Duodenal mucosa (tissue), 2 donors: ENCODE measurements at regions not wholly inside any gene's neighbourhood (a gene's known extent, or its start where the extent isn't known, plus 50 kb on each side); places are given as distances from the start of the nearest gene placed in this dataset.

Source experiments
- H3K27ac ChIP-seq: one replicate; pipeline ENCODE4 v1.7.0; 2013; ENCODE audit warnings: low read depth, low read length
- H3K27me3 ChIP-seq, 2 donors: one replicate each; pipeline ENCODE4 v1.7.0; 2013; ENCODE audit warnings: low read length in 2 of 2, control low read depth in 1 of 2; ENCODE audit not compliant: insufficient read depth in 2 of 2, control insufficient read depth in 1 of 2
- H3K36me3 ChIP-seq, 2 donors: one replicate each; pipeline ENCODE4 v1.7.0; 2013; ENCODE audit warnings: low read length in 2 of 2, control low read depth in 1 of 2; ENCODE audit not compliant: insufficient read depth in 2 of 2, control insufficient read depth in 1 of 2
- H3K4me1 ChIP-seq, 2 donors: one replicate each; pipeline ENCODE4 v1.7.0; 2013; ENCODE audit warnings: low read length in 2 of 2, control low read depth in 1 of 2; ENCODE audit not compliant: insufficient read depth in 2 of 2, control insufficient read depth in 1 of 2
- H3K4me3 ChIP-seq, 2 donors: one replicate each; pipeline ENCODE4 v1.7.0; 2013; ENCODE audit warnings: low read length in 2 of 2, low read depth in 1 of 2
- H3K9ac ChIP-seq, 2 donors: one replicate each; pipeline ENCODE4 v1.7.0; 2013; ENCODE audit warnings: low read length in 2 of 2, low read depth in 1 of 2
- H3K9me3 ChIP-seq, 2 donors: one replicate each; pipeline ENCODE4 v1.7.0; 2013; ENCODE audit warnings: low read length in 2 of 2, control low read depth in 1 of 2; ENCODE audit not compliant: control insufficient read depth in 1 of 2

DNA sequence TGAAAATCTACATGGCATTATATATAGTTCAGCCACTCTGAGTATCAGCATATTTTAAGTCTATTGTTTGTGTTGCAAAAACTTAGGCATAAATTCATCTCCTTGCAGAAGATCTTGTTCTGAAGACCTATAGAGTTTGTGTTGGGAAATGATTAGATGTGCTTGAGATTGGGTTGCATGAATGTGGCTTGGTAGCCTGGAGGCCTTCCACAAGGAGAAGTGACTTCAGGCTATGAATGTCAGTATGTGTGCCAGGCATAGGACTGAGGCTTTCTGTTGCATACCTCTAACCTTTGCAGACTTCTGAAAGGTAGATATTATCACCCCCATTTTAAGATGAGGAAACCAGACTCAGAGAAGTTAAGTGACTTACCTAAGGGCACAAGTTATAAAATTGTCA, 188.6 kb downstream of the OLFM4 start:
- no peaks in the 10 kb centered on the region for H3K9me3 ChIP-seq
- no peaks in the 10 kb centered on the region for H3K36me3 ChIP-seq
- H3K27me3 ChIP-seq, result no peaks in the 10 kb centered on the region
- no peak overlapping the region for H3K4me3 ChIP-seq
- no peak overlapping the region for H3K27ac ChIP-seq
- H3K4me1 ChIP-seq, result no peaks in the 10 kb centered on the region
- H3K9ac ChIP-seq, result no peak overlapping the region

DNA sequence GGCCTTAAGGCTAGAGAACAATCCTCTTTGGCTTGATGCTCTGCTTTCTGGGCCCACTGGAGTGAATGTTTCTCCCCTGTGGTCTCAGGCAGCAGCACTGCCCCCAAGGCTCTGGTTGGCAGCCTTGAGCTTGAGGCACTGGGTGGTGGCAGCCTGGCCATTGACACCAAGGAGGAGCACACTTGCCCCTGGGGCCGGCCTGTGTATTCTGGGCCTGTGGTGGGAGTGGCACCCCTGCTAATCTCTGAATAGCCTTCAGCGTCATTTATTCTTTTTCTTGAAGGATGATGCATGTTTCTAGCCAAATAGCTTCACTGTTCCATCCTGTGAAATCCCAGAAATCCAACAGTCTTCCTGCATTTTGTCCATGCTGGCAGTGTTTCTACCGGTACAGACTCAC, 191.4 kb downstream of the OLFM4 start:
- Histone ChIP-seq H3K36me3 (no peaks in the 10 kb centered on the region), H3K27ac (no peak overlapping the region), H3K4me1 (no peaks in the 10 kb centered on the region), H3K27me3 (no peaks in the 10 kb centered on the region), H3K4me3 (no peak overlapping the region), H3K9ac (no peak overlapping the region), H3K9me3 (peaks cover 3 to 5% of the 10 kb centered on the region in 2 donors)

DNA sequence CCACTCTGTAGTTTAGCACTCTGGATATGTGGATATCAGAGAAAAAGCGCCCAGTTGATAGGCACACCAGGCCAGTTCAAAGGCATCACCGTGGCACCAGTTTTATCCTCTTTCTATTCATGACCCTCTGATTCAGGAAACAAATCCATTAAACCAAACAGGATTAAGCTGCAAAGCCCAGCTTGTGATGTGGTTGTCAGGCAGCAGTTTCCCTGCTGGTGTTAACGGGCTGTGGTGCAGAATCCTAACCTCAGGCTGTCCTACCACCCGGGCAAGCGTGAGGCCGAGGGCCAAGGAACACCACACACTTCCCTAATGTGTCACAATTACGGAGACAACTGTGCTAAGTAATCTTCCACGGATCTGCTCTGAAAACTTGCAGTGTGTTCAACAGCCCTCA, 209.1 kb downstream of the OLFM4 start:
- Histone ChIP-seq H3K4me1 (no peaks in the 10 kb centered on the region), H3K27me3 (no peaks in the 10 kb centered on the region), H3K27ac (no peak overlapping the region), H3K4me3 (no peak overlapping the region), H3K36me3 (no peaks in the 10 kb centered on the region), H3K9ac (no peak overlapping the region), H3K9me3 (no peaks in the 10 kb centered on the region)

DNA sequence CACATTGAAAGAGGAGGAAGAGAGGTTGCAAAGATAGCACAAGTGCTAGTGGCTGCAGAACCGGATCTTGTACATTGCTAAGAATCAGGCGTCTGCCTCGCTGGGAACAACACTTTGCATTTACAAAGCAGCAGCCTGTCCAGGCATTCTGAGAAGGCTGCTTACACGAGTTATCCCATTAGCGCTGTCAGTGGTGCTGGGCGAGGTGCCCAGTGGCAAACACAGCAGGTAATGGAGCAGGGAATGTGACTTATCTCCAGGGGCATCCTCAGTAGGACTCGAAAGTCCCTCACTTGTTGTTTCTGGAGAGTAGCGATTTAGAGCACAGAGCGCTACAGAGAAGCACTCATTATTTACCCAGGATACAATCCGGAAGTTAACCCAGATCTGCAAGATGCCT, 209.6 kb downstream of the OLFM4 start:
- no peaks in the 10 kb centered on the region for H3K36me3 ChIP-seq
- no peaks in the 10 kb centered on the region for H3K4me1 ChIP-seq
- H3K9ac ChIP-seq, result no peak overlapping the region
- H3K9me3 ChIP-seq, result no peaks in the 10 kb centered on the region
- no peak overlapping the region for H3K4me3 ChIP-seq
- H3K27ac ChIP-seq, result no peak overlapping the region
- H3K27me3 ChIP-seq, result no peaks in the 10 kb centered on the region

DNA sequence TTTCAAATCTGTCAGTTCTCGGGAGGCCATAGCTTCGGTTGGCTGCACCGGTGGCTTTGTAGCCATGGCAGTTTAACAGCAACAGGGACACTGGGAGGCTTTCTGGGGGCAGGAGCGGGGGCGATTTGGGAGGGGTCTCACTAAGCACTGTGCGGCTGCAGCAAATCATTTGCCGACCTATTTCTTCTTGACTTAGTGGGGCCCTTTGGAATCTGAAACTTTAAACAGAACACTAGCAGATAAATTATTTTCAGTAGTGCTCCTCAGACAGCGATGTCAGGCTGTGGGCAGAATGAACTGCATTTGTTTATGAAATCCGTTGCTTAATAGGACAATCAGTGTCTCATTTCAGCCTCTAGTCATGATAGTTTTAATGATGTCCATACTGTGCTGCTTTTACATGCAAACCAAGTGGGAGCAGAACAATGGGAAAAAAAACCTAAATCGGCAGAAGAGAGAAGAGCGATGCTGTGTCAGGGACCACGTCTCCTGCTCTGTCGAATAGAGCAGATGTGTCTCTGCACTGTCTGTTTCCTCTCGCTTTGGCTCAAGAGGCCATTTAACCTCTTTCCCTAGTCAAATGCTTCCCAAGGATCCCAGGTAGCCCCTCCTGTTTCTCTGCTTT, 211.9 kb downstream of the OLFM4 start:
- Histone ChIP-seq H3K36me3 (no peaks in the 10 kb centered on the region), H3K4me3 (no peak overlapping the region), H3K9ac (no peak overlapping the region), H3K27me3 (no peaks in the 10 kb centered on the region), H3K9me3 (no peaks in the 10 kb centered on the region), H3K4me1 (no peaks in the 10 kb centered on the region), H3K27ac (no peak overlapping the region)

DNA sequence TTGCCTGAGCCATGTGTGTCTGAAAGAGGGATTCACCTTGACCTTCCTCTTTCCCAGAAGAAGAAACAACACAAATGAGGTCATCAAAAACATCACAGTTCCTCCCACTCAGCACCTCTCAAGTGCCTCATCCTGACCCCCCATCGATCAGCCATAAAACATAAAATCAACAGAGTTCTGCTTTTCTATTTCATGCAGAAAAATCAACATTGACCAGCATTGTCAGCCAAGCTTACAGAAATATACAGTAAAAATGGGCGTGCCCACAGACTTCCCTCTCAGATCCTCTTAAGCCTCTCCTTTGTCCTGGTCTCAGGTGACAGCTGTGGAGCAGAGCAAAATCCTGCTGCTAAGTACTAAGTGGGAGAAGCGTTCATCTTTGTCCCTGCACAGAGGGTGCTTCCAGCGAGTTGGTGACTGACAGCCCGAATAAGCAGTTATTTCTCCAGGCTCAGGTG, 213.3 kb downstream of the OLFM4 start:
- no peak overlapping the region for H3K9ac ChIP-seq
- no peaks in the 10 kb centered on the region for H3K27me3 ChIP-seq
- no peaks in the 10 kb centered on the region for H3K9me3 ChIP-seq
- no peak overlapping the region for H3K4me3 ChIP-seq
- no peak overlapping the region for H3K27ac ChIP-seq
- no peaks in the 10 kb centered on the region for H3K4me1 ChIP-seq
- H3K36me3 ChIP-seq, result no peaks in the 10 kb centered on the region

DNA sequence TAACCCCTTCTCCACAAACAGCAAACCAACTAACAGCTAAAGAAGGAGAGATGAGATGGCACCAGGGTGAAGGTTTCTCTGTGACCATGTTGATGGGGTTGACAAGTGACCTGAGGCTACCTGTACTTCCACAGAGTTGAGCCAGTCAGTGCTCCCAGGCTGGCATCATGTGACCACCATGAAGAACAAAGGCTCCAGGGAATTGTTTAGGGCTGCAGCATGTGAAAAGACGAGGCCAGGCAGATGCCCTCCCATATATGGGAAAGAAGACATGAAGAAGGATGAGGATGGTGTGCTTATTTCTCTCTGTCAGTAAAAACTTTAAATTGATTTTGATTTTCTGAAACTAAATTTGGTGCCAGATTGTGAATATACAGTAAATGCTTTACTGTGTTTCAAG, 220.6 kb downstream of the OLFM4 start:
- H3K27ac ChIP-seq, result no peak overlapping the region
- H3K4me1 ChIP-seq, result no peaks in the 10 kb centered on the region
- H3K9me3 ChIP-seq, result no peaks in the 10 kb centered on the region
- H3K27me3 ChIP-seq, result no peaks in the 10 kb centered on the region
- no peaks in the 10 kb centered on the region for H3K36me3 ChIP-seq
- H3K4me3 ChIP-seq, result no peak overlapping the region
- no peak overlapping the region for H3K9ac ChIP-seq

DNA sequence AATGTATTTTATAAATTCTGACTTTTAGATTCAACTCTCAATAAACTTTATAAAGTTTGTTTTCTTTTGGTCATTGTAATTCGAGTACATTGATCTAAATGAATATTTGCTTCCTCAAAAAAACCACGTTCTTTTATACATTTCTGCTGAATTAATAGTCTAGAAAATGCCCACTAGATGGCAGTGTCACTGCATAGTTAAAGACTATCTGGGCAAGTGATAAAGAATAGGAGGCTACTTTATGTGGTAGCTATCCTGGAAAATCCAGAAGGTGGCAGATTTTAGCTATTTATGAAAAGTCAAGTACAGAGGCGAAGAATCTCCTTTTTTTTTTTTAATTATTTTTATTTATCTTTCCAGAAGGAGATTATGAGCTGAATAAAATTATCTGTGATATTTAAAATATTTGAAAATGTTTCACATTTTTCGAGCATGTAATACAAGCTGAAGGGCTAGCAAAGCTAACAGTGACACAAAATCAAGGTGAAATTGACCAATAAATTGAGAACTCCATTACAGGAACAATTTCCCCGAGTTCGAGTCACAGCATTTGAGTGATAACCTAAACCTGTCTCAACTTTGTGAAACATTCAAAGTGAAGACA, 221.8 kb downstream of the OLFM4 start:
- Histone ChIP-seq H3K9me3 (no peaks in the 10 kb centered on the region), H3K36me3 (no peaks in the 10 kb centered on the region), H3K27me3 (no peaks in the 10 kb centered on the region), H3K4me3 (no peak overlapping the region), H3K9ac (no peak overlapping the region), H3K4me1 (no peaks in the 10 kb centered on the region), H3K27ac (no peak overlapping the region)

DNA sequence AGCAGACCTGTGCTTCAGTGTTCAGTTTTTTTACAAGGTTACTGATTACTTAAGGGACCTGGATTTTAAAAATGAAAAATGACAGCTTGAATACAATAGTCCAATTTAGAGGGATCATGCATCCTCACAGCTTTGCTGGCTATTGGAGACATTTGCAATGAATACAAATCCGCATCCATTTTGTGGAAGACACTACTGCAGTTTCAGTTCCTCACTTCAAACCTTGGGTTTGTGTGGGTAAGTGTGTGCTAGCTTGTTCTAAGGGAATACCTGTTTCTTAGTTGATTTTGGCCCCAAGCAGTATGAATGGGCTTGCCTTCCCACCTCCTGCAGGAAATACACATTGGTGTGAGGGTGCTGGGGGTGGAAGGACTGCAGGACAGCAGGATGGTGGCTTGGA, 222.4 kb downstream of the OLFM4 start:
- H3K4me1 ChIP-seq, result no peaks in the 10 kb centered on the region
- no peaks in the 10 kb centered on the region for H3K27me3 ChIP-seq
- no peaks in the 10 kb centered on the region for H3K36me3 ChIP-seq
- no peak overlapping the region for H3K27ac ChIP-seq
- H3K9me3 ChIP-seq, result no peaks in the 10 kb centered on the region
- H3K4me3 ChIP-seq, result no peak overlapping the region
- H3K9ac ChIP-seq, result no peak overlapping the region

DNA sequence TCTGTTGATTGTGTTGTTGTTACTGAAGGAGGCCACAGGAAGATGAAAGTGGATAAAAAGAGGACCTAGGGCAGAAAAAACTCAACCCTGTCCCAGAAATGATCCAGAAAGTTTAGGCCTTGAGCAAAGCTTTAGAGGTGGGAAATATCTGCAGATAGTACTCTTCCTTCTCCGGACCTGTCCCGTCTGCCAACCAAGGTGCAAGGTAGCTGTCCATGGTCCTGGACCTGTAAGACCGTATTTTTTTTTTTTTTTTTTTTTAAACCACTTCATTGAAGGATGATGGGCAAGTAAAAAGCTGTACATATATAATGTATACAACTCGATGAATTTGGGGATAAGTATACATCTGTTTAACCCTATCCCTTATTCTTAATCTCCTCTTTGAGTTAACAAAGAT, 225.9 kb downstream of the OLFM4 start:
- no peaks in the 10 kb centered on the region for H3K27me3 ChIP-seq
- no peaks in the 10 kb centered on the region for H3K4me1 ChIP-seq
- no peak overlapping the region for H3K27ac ChIP-seq
- H3K36me3 ChIP-seq, result no peaks in the 10 kb centered on the region
- no peak overlapping the region for H3K4me3 ChIP-seq
- H3K9ac ChIP-seq, result no peak overlapping the region
- H3K9me3 ChIP-seq, result no peaks in the 10 kb centered on the region
